A549 (cell line): ENCODE measurements at regions not wholly inside any gene's neighbourhood (a gene's known extent, or its start where the extent isn't known, plus 50 kb on each side); places are given as distances from the start of the nearest gene placed in this dataset.

Experiments
- ATAC-seq, 2 experiments: fragments of 200-7000 bp in 1 of 2; fragments of >200 bp in 1 of 2; cut with Nextera tagmentation in 1 of 2; cut with Tn5 transposase in 1 of 2; 3 replicates each; pipeline versions ENCODE4 v1.8.0 to v1.9.1; 2018 to 2020; ENCODE audit warnings: mild to moderate bottlenecking in 1 of 2, moderate library complexity in 1 of 2
- CTCF ChIA-PET: fragments of 300-600 bp; sonication (Branson Sonifier 250); formaldehyde crosslinking; extraction: SDS; loops from one replicate; lab custom pipeline; 2021; ENCODE audit warnings: antibody characterized with exemption, inconsistent platforms; lab: Yijun Ruan, JAX
- POLR2A ChIA-PET: fragments of 350-600 bp; formaldehyde crosslinking; extraction: SDS; loops from one replicate; lab custom pipeline; 2021; ENCODE audit warnings: antibody characterized with exemption, inconsistent platforms; lab: Yijun Ruan, JAX
- DNase-seq, 2 experiments: peaks; one replicate each; pipeline versions ENCODE4 v3.0.0 to v3.0.0-alpha.2; 2011 to 2016; ENCODE audit warnings: low read depth in 1 of 2, low spot score in 1 of 2
- FAIRE-seq: peaks from 2 replicates; lab custom pipeline; 2011; peaks lifted over from hg19 to GRCh38; lab: Jason Lieb, UNC
- H3K27ac ChIP-seq, 2 experiments: fragments of >200 bp; sonication (Bioruptor Twin); formaldehyde crosslinking; 3 replicates each; pipeline ENCODE4 v1.5.1; 2016 to 2017
- H3K4me1 ChIP-seq: fragments of >200 bp; sonication (Bioruptor Twin); formaldehyde crosslinking; 3 replicates; pipeline ENCODE4 v1.6.1; 2016
- H3K4me2 ChIP-seq: fragments of >200 bp; sonication (Bioruptor Twin); formaldehyde crosslinking; 3 replicates; pipeline ENCODE4 v1.6.1; 2016
- H3K4me3 ChIP-seq: fragments of >200 bp; sonication (Bioruptor Twin); formaldehyde crosslinking; 3 replicates; pipeline ENCODE4 v1.5.1; 2016
- H3K9me3 ChIP-seq: fragments of >200 bp; sonication (Bioruptor Twin); formaldehyde crosslinking; 3 replicates; pipeline ENCODE4 v1.6.1; 2016
- BHLHE40 ChIP-seq: IDR thresholded peaks from 2 replicates; pipeline ENCODE4 v1.6.1; 2012; ENCODE audit warnings: low read depth, low read length, inconsistent platforms
- CBX2 ChIP-seq: fragments of 200-600 bp; sonication (generic); IDR thresholded peaks from 2 replicates; pipeline ENCODE4 v1.6.1; 2016; ENCODE audit warnings: low read depth, mild to moderate bottlenecking, borderline replicate concordance
- CEBPB ChIP-seq, 2 experiments: fragments of >200 bp in 1 of 2; sonication (Bioruptor Twin) in 1 of 2; formaldehyde crosslinking in 1 of 2; IDR thresholded peaks; 2 replicates each; pipeline ENCODE4 v1.6.1; 2012 to 2016
- CHD2 ChIP-seq: fragments of 150-350 bp; IDR thresholded peaks from 2 replicates; pipeline ENCODE4 v1.6.1; 2014; ENCODE audit warnings: low read length; ENCODE audit not compliant: partially characterized antibody
- E2F6 ChIP-seq: IDR thresholded peaks from 2 replicates; pipeline ENCODE4 v1.6.1; 2012; ENCODE audit warnings: low read depth, borderline replicate concordance
- EHMT2 ChIP-seq: fragments of 200-600 bp; sonication (generic); IDR thresholded peaks from 2 replicates; pipeline ENCODE4 v1.6.1; 2016; ENCODE audit warnings: antibody characterized with exemption, low read depth, mild to moderate bottlenecking, moderate library complexity
- ESRRA ChIP-seq: fragments of 150-350 bp; IDR thresholded peaks from 2 replicates; pipeline ENCODE4 v1.6.1; 2014; ENCODE audit warnings: mild to moderate bottlenecking, low read length, borderline replicate concordance
- FOSB ChIP-seq: fragments of 250-450 bp; sonication (Bioruptor Pico); IDR thresholded peaks from 2 replicates; pipeline ENCODE4 v1.5.0; 2020; ENCODE audit warnings: mild to moderate bottlenecking, moderate library complexity
- HEYL ChIP-seq: fragments of 250-450 bp; sonication (Bioruptor Pico); IDR thresholded peaks from 2 replicates; pipeline ENCODE4 v1.8.0; 2021; ENCODE audit warnings: mild to moderate bottlenecking, moderate library complexity
- HOXA7 ChIP-seq: fragments of 250-450 bp; sonication (Bioruptor Pico); IDR thresholded peaks from 2 replicates; pipeline ENCODE4 v1.5.0; 2020; ENCODE audit warnings: mild to moderate bottlenecking, moderate library complexity
- HOXB13 ChIP-seq: fragments of 250-450 bp; sonication (Bioruptor Pico); IDR thresholded peaks from 2 replicates; pipeline ENCODE4 v1.5.0; 2020; ENCODE audit warnings: low read depth, mild to moderate bottlenecking, moderate library complexity
- HOXB5 ChIP-seq: fragments of 250-450 bp; sonication (Bioruptor Pico); IDR thresholded peaks from 2 replicates; pipeline ENCODE4 v1.5.0; 2020; ENCODE audit warnings: mild to moderate bottlenecking, moderate library complexity
- JUN ChIP-seq, 2 experiments: fragments of >200 bp; sonication (Bioruptor Twin); formaldehyde crosslinking; IDR thresholded peaks; 2 replicates in 1 of 2; 3 replicates in 1 of 2; pipeline ENCODE4 v1.6.1; 2016 to 2017
- KDM1A ChIP-seq: fragments of 200-600 bp; sonication (generic); IDR thresholded peaks from 2 replicates; pipeline ENCODE4 v1.6.1; 2016; ENCODE audit warnings: low read depth, mild to moderate bottlenecking
- MAFK ChIP-seq: fragments of 450-650 bp; IDR thresholded peaks from 2 replicates; pipeline ENCODE4 v1.6.1; 2014; ENCODE audit not compliant: partially characterized antibody
- MAX ChIP-seq: IDR thresholded peaks from 2 replicates; pipeline ENCODE4 v1.6.1; 2012
- MAZ ChIP-seq: fragments of 150-350 bp; IDR thresholded peaks from 2 replicates; pipeline ENCODE4 v1.6.1; 2014; ENCODE audit warnings: antibody characterized with exemption, low read depth, low read length, borderline replicate concordance
- MYC ChIP-seq: IDR thresholded peaks from 2 replicates; pipeline ENCODE4 v1.6.1; 2012; ENCODE audit warnings: mild to moderate bottlenecking, inconsistent platforms, low read length, improper control_type of control experiment, borderline replicate concordance
- NR3C1 ChIP-seq: fragments of >200 bp; sonication (Bioruptor Twin); formaldehyde crosslinking; IDR thresholded peaks from 3 replicates; pipeline ENCODE4 v1.6.1; 2017
- POLR2AphosphoS2 ChIP-seq: conservative IDR thresholded peaks from 2 replicates; pipeline ENCODE4 v1.6.1; 2012; ENCODE audit warnings: low read length, improper control_type of control experiment, inconsistent platforms
- RAD21 ChIP-seq, 2 experiments: fragments of >200 bp in 1 of 2; sonication (Bioruptor Twin) in 1 of 2; formaldehyde crosslinking in 1 of 2; IDR thresholded peaks in 1 of 2; conservative IDR thresholded peaks in 1 of 2; 2 replicates in 1 of 2; 3 replicates in 1 of 2; pipeline ENCODE4 v1.6.1; 2012 to 2018; ENCODE audit warnings: inconsistent platforms in 1 of 2
- RARB ChIP-seq: fragments of 250-450 bp; sonication (Bioruptor Pico); IDR thresholded peaks from 2 replicates; pipeline ENCODE4 v1.8.0; 2021; ENCODE audit warnings: mild to moderate bottlenecking, moderate library complexity
- RCOR1 ChIP-seq: fragments of 150-350 bp; IDR thresholded peaks from 2 replicates; pipeline ENCODE4 v1.6.1; 2014; ENCODE audit warnings: antibody characterized with exemption, low read length, low read depth
- RFX5 ChIP-seq: fragments of 450-650 bp; IDR thresholded peaks from 2 replicates; pipeline ENCODE4 v1.7.1; 2014; ENCODE audit warnings: antibody characterized with exemption, mild to moderate bottlenecking, moderate library complexity
- TFCP2L1 ChIP-seq: fragments of 250-450 bp; sonication (Bioruptor Pico); IDR thresholded peaks from 2 replicates; pipeline ENCODE4 v1.5.0; 2021; ENCODE audit warnings: mild to moderate bottlenecking
- TP53 ChIP-seq: fragments of 250-450 bp; sonication (Bioruptor Pico); IDR thresholded peaks from 2 replicates; pipeline ENCODE4 v1.5.0; 2021; ENCODE audit warnings: mild to moderate bottlenecking, moderate library complexity
- USF2 ChIP-seq: fragments of 450-650 bp; IDR thresholded peaks from 2 replicates; pipeline ENCODE4 v1.6.1; 2014; ENCODE audit warnings: antibody characterized with exemption
- ZC3H11A ChIP-seq: fragments of 450-650 bp; IDR thresholded peaks from 2 replicates; pipeline ENCODE4 v1.6.1; 2014; ENCODE audit warnings: antibody characterized with exemption, mild to moderate bottlenecking
- ZFP36 ChIP-seq: fragments of 450-650 bp; IDR thresholded peaks from 2 replicates; pipeline ENCODE4 v1.6.1; 2014; ENCODE audit warnings: borderline replicate concordance; ENCODE audit not compliant: partially characterized antibody
- ZSCAN20 ChIP-seq: fragments of 250-450 bp; sonication (Bioruptor Pico); IDR thresholded peaks from 2 replicates; pipeline ENCODE4 v1.8.0; 2022; ENCODE audit warnings: mild to moderate bottlenecking, moderate library complexity
- WGBS: methylation state at CpG from one replicate; pipeline ENCODE4 v1.1.6; 2017; ENCODE audit errors: missing lambda C conversion rate; 5-methylcytosine and 5-hydroxymethylcytosine counted together
- TF ChIP-seq, protein P1 (sequence below): fragments of >200 bp; sonication (Bioruptor Twin); formaldehyde crosslinking; IDR thresholded peaks from 2 replicates; pipeline ENCODE4 v1.6.1; 2016
- TF ChIP-seq, protein P2 (sequence below): fragments of 250-450 bp; sonication (Bioruptor Pico); IDR thresholded peaks from 2 replicates; pipeline ENCODE4 v1.5.0; 2021; ENCODE audit warnings: mild to moderate bottlenecking, moderate library complexity, borderline replicate concordance

DNA sequence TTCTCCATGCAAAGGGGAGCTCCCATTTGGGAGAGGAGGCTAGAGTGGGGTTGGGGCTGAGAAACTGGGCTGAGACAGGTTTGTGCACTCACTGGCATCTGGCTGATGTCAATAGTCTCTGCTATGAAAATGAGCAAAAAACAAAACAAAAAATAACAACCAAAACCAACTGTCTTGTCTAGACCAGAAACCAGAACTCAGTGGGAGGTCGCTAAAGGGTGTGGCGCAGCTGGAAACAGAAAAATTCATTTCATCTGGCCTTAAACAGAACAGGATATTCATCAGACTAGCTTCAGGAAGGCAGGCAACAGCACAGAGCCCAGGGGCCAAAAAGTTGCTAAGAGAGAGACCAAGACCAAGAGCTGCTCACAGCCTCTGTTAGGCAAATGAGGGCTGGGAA is 126.1 kb downstream of the THNSL2 start:
- 29% methylated on average over 2 of the region's 2 CpGs for WGBS
- ChIA-PET CTCF (interaction anchor here (1.2 kb wide), 1 partner anchor 15 kb away, joined by 3 read pairs; no protein-coding TSS in a partner anchor), POLR2A (no interaction called here)
- no peak for ATAC-seq
- no peak overlapping the region for H3K4me3 ChIP-seq
- FAIRE-seq = no peak
- H3K4me1 ChIP-seq = no peaks in the 10 kb centered on the region
- no peak for DNase-seq
- no peak overlapping the region for H3K27ac ChIP-seq
- TF ChIP-seq NR3C1 (no peak), ZSCAN20 (no peak), RAD21 (conservative IDR thresholded peaks at IDR 0.05 in 1 of 2, IDR thresholded peaks at IDR 0.05 in 1 of 2) (no peak), BHLHE40 (no peak), MAX (no peak), RARB (CRISPR knock-in tag) (no peak), MYC (no peak), MAZ (no peak), MAFK (no peak), KDM1A (no peak), CEBPB (IDR thresholded peaks at IDR 0.05) (no peak), ZFP36 (no peak), ZC3H11A (no peak), CBX2 (no peak), RCOR1 (no peak), HOXB5 (CRISPR knock-in tag) (no peak), HOXA7 (CRISPR knock-in tag) (no peak), CHD2 (no peak), USF2 (no peak)
- TF ChIP-seq, protein P1, sequence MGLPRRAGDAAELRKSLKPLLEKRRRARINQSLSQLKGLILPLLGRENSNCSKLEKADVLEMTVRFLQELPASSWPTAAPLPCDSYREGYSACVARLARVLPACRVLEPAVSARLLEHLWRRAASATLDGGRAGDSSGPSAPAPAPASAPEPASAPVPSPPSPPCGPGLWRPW = no peak
- H3K4me2 ChIP-seq = no peak overlapping the region
- H3K9me3 ChIP-seq = no peaks in the 10 kb centered on the region

DNA sequence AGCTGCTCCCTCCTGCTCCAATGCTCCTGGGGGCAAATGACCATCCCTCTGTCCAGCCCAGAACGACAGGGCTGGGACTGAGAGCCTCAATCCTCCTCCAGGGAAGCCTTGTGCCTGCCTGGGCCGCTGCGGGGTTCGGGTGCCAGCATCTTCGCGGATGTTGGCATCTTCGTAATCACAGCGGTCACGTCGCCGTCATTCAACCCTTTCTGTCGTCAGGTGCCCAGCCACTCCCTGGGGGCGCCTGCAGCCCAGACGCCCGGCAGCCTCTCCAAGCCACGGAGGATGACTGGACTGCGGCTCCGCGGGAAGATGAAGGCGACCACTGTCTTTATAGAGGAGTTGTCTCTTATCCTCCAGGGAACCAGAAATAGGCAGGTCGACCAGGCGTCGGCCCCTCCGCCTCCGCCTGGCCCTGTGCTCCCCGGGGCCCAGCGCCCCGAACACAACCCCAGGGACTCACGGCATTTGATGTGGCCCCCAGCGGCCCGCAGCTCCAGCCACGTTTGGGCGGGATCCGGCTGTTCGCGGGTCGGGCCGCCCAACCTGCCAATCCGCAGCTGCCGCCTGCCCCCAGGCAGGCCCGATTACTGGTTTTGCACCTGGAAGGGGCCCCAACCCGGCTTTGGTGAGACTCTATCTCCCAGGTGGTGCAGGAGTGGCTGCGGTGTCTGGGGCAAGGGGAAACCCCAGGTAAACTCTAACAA is 113.9 kb downstream of the THNSL2 start:
- TF ChIP-seq MAX = no peak
- no peak for TF ChIP-seq JUN (IDR thresholded peaks at IDR 0.05)
- TF ChIP-seq ESRRA = no peak
- no peak for TF ChIP-seq HOXB13
- TF ChIP-seq HEYL (CRISPR knock-in tag) = no peak
- TF ChIP-seq, protein P2, sequence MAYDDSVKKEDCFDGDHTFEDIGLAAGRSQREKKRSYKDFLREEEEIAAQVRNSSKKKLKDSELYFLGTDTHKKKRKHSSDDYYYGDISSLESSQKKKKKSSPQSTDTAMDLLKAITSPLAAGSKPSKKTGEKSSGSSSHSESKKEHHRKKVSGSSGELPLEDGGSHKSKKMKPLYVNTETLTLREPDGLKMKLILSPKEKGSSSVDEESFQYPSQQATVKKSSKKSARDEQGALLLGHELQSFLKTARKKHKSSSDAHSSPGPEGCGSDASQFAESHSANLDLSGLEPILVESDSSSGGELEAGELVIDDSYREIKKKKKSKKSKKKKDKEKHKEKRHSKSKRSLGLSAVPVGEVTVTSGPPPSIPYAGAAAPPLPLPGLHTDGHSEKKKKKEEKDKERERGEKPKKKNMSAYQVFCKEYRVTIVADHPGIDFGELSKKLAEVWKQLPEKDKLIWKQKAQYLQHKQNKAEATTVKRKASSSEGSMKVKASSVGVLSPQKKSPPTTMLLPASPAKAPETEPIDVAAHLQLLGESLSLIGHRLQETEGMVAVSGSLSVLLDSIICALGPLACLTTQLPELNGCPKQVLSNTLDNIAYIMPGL (CRISPR knock-in tag) = no peak
- TF ChIP-seq POLR2AphosphoS2 = no peak
- TF ChIP-seq TFCP2L1 = no peak
- no peak for TF ChIP-seq FOSB (CRISPR knock-in tag)
- TF ChIP-seq NR3C1 = no peak
- TF ChIP-seq EHMT2 = no peak
- TF ChIP-seq HOXA7 (CRISPR knock-in tag) = no peak
- TF ChIP-seq ZC3H11A = no peak
- no peak for TF ChIP-seq E2F6
- TF ChIP-seq RFX5 = no peak
- no peak for TF ChIP-seq BHLHE40
- no peak for TF ChIP-seq TP53 (CRISPR knock-in tag)
- Histone ChIP-seq H3K9me3 (no peaks in the 10 kb centered on the region), H3K4me3 (no peak overlapping the region), H3K27ac (no peak overlapping the region), H3K4me2 (no peak overlapping the region), H3K4me1 (no peaks in the 10 kb centered on the region)
- ATAC-seq = no peak
- POLR2A ChIA-PET = no interaction called here
- FAIRE-seq = no peak
- no peak for DNase-seq
- CTCF ChIA-PET = interaction anchor here (1.0 kb wide), 1 partner anchor 9 kb away, joined by 4 read pairs; no protein-coding TSS in a partner anchor
- WGBS = 58% methylated on average over 36 of the region's 43 CpGs
